Endothelial cell of hepatic sinusoid (primary cell): ENCODE measurements at regions not wholly inside any gene's neighbourhood (a gene's known extent, or its start where the extent isn't known, plus 50 kb on each side); places are given as distances from the start of the nearest gene placed in this dataset.

Experiments
- in situ Hi-C: cut with HindIII; loops from 2 replicates; pipeline ENCODE4 v1.10.0; 2017; ENCODE audit warnings: low sequenced_read_pairs

GRCh38 chr10:78288663-78289062 is 255.0 kb downstream of the RPS24 start:
- in situ Hi-C loops = loop anchor here (10.0 kb wide), 1 partner anchor 746 kb away; no protein-coding TSS in a partner anchor

- in situ Hi-C loops = no loop called here
These were observed 256.6 kb downstream of the RPS24 start for GRCh38 chr10:78290131-78290750.

GRCh38 chr10:78291722-78292121 is 258.1 kb downstream of the RPS24 start:
- in situ Hi-C loops = no loop called here

GRCh38 chr10:78292250-78292981 is 258.8 kb downstream of the RPS24 start:
- in situ Hi-C loops = no loop called here

- in situ Hi-C loops = no loop called here
These were observed 259.6 kb downstream of the RPS24 start for GRCh38 chr10:78292982-78293865.

GRCh38 chr10:78295242-78295641 is 261.6 kb downstream of the RPS24 start:
- in situ Hi-C loops = no loop called here

GRCh38 chr10:78296785-78297184 is 263.1 kb downstream of the RPS24 start:
- in situ Hi-C loops = no loop called here

- in situ Hi-C loops = no loop called here
These were observed 264.3 kb downstream of the RPS24 start for GRCh38 chr10:78297997-78298396.

- in situ Hi-C loops = no loop called here
These were observed 265.2 kb downstream of the RPS24 start for GRCh38 chr10:78298835-78299234.

- in situ Hi-C loops = loop anchor here (5.0 to 10.0 kb wide), 2 partner anchors 83 to 125 kb away; no protein-coding TSS in a partner anchor
These were observed 266.3 kb downstream of the RPS24 start for GRCh38 chr10:78299851-78300468.

GRCh38 chr10:78300526-78300925 is 266.9 kb downstream of the RPS24 start:
- in situ Hi-C loops = loop anchor here (5.0 to 10.0 kb wide), 2 partner anchors 83 to 124 kb away; no protein-coding TSS in a partner anchor

GRCh38 chr10:78301481-78301880 is 267.8 kb downstream of the RPS24 start:
- in situ Hi-C loops = loop anchor here (5.0 to 10.0 kb wide), 2 partner anchors 84 to 123 kb away; no protein-coding TSS in a partner anchor

GRCh38 chr10:78301891-78302738 is 268.5 kb downstream of the RPS24 start:
- in situ Hi-C loops = loop anchor here (5.0 to 10.0 kb wide), 2 partner anchors 85 to 123 kb away; no protein-coding TSS in a partner anchor

- in situ Hi-C loops = loop anchor here (5.0 to 10.0 kb wide), 2 partner anchors 85 to 122 kb away; no protein-coding TSS in a partner anchor
These were observed 269.0 kb downstream of the RPS24 start for GRCh38 chr10:78302739-78302988.

GRCh38 chr10:78302989-78303854 is 269.6 kb downstream of the RPS24 start:
- in situ Hi-C loops = loop anchor here (5.0 to 10.0 kb wide), 2 partner anchors 86 to 122 kb away; no protein-coding TSS in a partner anchor

GRCh38 chr10:78304091-78305045 is 270.7 kb downstream of the RPS24 start:
- in situ Hi-C loops = loop anchor here (5.0 to 10.0 kb wide), 2 partner anchors 87 to 120 kb away; no protein-coding TSS in a partner anchor

- in situ Hi-C loops = loop anchor here (10.0 kb wide), 1 partner anchor 119 kb away; no protein-coding TSS in a partner anchor
These were observed 271.6 kb downstream of the RPS24 start for GRCh38 chr10:78305311-78305710.

- in situ Hi-C loops = loop anchor here (10.0 kb wide), 1 partner anchor 118 kb away; no protein-coding TSS in a partner anchor
These were observed 272.7 kb downstream of the RPS24 start for GRCh38 chr10:78306358-78306757.
